ENCODE measurements at regions not wholly inside any gene's neighbourhood (a gene's known extent, or its start where the extent isn't known, plus 50 kb on each side); places are given as distances from the start of the nearest gene placed in this dataset.
"Not testable (repeated sequence)": the region's sequence is repeated elsewhere in the genome, so short reads cannot be mapped to it uniquely, and the experiment has no call there.

DNA sequence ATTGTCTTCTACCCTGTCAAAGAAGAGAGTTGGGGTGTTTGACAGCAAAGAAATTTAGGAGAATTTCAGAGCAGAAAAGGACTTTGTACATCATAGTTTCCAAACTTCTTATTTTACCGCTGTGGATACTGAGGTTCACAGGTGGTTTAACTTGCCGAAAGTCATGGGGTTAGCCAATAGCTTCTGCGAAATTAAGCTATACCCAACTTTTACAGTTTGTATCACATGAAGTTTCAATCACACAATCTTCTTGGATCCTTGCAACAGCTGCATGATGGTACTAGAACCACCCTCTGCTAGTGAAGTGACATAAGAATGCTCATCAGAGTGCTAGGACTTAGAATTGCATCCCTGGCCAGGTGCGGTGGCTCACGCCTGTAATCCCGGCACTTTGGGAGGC lies 345.5 kb downstream of the CD83 start:
- no peak for DNase-seq

DNA sequence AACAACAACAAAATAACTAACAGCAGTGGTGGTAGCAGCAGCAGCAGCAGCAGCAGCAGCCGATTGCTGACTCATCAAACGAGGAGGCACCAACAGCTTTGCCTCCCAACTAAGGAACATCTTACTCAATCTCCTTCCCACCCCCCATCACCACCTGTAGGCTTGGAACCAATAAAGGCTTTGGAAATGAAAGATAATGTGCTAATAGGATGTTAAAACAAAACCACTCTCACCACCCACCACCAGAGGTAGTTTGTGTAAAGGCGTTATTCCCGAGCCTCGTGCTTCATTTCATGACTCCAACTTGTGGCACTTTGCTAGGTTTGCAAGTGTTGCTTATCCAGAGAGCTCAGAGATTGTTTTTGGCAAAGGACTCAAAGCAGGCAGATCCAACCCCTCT lies 346.5 kb downstream of the CD83 start:
- DNase-seq: no peak

- no peak for DNase-seq
Measured at GRCh38 chr6:14464716-14465115, 347.1 kb downstream of the CD83 start.

- DNase-seq: no peak
Measured at GRCh38 chr6:14466278-14466677, 348.7 kb downstream of the CD83 start.

- no peak for DNase-seq
Measured at GRCh38 chr6:14467591-14467990, 350.0 kb downstream of the CD83 start.

- no peak for DNase-seq
Measured at GRCh38 chr6:14468647-14469321, 351.2 kb downstream of the CD83 start.

- DNase-seq: no peak
Measured at GRCh38 chr6:14470101-14470500, 352.5 kb downstream of the CD83 start.

DNA sequence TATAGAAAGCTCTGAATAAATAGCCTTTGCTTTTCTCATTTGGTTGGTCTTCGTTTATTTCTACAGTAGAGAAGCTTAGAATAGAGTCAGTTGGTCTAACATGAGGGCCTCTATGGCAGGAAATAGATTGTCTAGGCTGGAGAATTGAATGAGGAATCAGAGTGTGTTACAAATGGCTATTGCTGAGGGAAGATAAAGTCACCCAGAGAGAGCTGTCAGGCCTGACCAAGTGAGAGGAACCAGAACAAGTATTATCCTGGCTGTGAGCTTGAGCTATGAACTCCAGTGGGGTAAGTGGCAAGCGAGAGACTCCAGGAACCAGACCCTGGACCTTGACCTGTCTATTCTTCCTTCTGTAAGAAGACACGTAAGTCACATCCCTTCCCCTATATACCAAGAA lies 353.1 kb downstream of the CD83 start:
- no peak for DNase-seq

GRCh38 chr6:14472255-14472985 lies 354.8 kb downstream of the CD83 start:
- no peak for DNase-seq

DNA sequence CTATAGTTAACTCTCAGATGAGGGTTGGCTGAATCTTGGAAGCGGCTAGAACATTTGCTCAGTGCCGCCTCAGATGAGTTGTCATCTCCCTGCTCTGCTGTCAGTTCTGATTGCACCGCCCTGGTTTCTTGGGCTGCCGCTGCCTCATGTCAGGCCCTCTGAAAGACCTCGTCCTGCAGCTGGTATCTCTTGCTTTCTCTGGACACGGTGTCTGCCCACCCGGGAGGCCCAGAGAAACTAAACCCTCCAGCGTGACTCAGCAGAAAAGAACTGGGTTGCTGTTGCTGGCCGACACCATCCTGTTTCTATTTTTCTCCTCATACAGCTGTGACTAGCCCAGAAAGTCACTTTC lies 355.4 kb downstream of the CD83 start:
- no peak for DNase-seq

GRCh38 chr6:14474816-14475215 lies 357.2 kb downstream of the CD83 start:
- no peak for DNase-seq

DNA sequence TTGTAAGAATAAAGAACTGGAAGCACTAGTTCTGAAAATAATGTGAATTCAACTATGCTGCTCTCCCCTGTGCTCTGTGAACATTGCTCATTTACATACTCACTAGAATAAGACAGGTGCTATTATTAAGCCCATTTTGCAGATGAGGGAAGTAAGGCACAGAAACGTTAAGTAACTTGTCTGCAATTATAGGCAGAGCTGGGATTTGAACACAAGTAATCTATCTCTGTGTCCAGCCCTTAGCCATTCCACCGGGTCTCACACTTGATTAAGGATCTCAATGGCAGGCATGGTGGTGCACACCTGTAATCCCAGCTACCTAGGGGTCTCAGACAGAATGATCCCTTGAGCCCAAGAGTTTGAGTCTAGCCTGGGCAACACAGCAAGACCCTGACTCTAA lies 357.7 kb downstream of the CD83 start:
- no peak for DNase-seq

GRCh38 chr6:14476793-14477531 lies 359.4 kb downstream of the CD83 start:
- no peak for DNase-seq

GRCh38 chr6:14477559-14477958 lies 360.0 kb downstream of the CD83 start:
- DNase-seq: no peak

DNA sequence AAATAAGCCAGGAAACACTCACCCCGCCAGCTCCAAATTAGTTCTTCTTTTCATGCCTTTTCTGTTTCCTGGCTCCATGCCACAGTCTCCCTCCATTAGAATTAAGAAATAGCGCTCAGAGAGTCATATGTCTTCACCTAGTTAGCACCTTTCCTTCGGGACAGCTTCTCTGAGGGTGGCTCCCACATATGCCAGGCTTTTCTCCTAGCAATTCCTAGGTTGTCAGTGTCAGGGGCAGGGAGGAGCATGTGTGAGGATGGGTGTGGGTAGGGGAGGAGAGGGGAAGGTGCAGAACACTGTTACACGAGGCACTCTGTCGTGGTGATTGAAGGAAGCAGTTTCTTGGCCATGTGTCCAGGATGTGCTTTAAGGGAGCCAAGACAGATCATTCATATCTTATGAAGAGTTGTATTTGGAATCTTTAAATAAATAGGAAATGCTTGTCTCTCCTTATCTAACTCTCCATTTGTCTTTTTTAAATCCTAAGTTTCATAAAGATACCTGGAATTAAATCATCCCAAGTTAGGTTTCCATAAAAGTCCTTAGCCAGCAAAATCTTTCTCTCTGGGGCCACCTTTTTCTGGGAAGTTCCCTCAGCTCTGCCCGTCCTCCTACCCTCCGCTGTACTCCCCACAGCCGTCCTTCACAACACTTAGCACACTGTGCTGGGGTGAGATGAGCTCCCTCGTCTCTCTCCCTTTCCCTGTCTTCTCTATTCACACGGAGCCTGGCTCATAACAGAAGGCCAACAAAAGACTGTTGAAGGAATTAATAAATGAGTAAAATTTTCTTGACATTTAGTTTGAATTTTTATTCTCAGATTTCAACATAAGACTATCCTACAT lies 361.0 kb downstream of the CD83 start:
- DNase-seq: no peak

DNA sequence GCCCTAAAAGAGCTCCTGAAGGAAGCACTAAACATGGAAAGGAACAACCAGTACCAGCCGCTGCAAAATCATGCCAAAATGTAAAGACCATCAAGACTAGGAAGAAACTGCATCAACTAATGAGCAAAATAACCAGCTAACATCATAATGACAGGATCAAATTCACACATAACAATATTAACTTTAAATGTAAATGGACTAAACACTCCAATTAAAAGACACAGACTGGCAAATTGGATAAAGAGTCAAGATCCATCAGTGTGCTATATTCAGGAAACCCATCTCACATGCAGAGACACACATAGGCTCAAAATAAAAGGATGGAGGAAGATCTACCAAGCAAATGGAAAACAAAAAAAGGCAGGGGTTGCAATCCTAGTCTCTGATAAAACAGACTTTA lies 364.4 kb downstream of the CD83 start:
- not testable (repeated sequence) for DNase-seq

- no peak for DNase-seq
Measured at GRCh38 chr6:14487625-14488024, 370.1 kb downstream of the CD83 start.

- DNase-seq: no peak
Measured at GRCh38 chr6:14488180-14488579, 370.6 kb downstream of the CD83 start.

GRCh38 chr6:14489445-14489844 lies 371.9 kb downstream of the CD83 start:
- DNase-seq: no peak

DNA sequence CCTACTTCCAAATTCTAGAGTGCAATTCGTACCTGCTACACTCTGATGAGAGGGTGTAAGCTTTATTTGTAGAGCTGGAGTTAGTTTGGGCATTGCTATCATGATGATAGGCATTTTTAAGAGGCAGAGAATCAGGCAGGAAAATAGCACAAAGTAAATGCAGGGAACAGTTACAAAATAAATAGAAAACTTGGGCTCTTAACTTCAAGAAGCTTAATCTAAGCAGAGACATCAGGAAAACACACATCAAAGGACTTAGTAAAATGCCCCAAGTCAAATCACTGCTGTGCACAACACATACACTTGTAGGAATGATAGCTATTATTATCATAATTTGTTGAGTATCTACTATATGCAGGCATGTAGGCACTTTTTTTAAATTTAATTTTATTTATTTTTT lies 381.2 kb downstream of the CD83 start:
- no peak for DNase-seq

DNA sequence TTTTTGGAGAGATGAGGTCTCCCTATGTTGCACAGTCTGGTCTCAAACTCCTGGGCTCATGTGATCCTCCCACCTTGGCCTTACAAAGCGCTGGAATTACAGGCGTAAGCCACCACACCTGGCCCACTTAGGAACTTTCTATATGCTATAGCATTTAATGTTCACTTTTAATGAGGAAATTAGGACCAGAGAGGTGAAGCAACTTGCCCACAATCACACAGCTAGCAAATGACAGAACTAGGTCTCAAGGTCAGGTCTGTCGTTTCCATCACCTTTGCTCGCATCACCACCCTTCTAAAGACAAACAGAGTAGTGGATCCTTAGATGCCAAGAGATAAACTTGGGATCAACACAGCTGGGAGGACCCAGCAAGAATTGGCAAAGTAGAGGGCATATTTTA lies 381.7 kb downstream of the CD83 start:
- DNase-seq: no peak

- DNase-seq: no peak
Measured at GRCh38 chr6:14499841-14500240, 382.3 kb downstream of the CD83 start.

DNA sequence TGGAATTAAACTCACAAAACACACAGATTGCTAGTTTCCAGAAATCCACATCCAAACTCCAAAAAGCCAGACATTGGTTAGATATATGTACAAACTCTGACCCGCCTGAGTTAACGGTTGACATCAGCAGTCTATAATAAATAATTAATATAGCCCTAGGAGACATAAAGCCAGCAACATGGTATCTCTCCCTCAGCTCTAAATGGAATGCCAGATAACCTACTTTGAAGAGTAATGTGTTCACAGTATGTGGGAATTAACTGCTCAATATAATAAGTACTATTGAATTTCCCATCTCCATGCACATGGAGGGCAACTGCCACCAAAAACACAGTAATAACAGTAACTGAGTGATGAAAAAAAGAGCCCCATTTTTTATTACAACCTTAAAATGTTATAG lies 383.2 kb downstream of the CD83 start:
- no peak for DNase-seq

Measured in NCI-H526 (cell line).